GM06990 (cell line): ENCODE measurements at regions not wholly inside any gene's neighbourhood (a gene's known extent, or its start where the extent isn't known, plus 50 kb on each side); places are given as distances from the start of the nearest gene placed in this dataset.
"Not testable (repeated sequence)": the region's sequence is repeated elsewhere in the genome, so short reads cannot be mapped to it uniquely, and the experiment has no call there.

Source experiments
- DNase-seq: peaks from one replicate; pipeline ENCODE4 v3.0.0-alpha.2; 2011; ENCODE audit not compliant: insufficient read length; ENCODE audit errors: extremely low read depth
- H3K27me3 ChIP-seq: replicated peaks from 2 replicates; pipeline ENCODE4 v1.6.0; 2011; ENCODE audit warnings: low read length; ENCODE audit not compliant: control insufficient read depth, insufficient read depth
- H3K36me3 ChIP-seq: 2 replicates; pipeline ENCODE4 v1.5.1; 2011; ENCODE audit warnings: low read length; ENCODE audit not compliant: control insufficient read depth, insufficient read depth
- H3K4me3 ChIP-seq: replicated peaks from 2 replicates; pipeline ENCODE4 v1.5.1; 2011; ENCODE audit warnings: low read depth, mild to moderate bottlenecking, control low read depth, low read length
- CTCF ChIP-seq: IDR thresholded peaks from 2 replicates; pipeline ENCODE4 v1.5.1; 2011; ENCODE audit warnings: low read length, control low read depth, mild to moderate bottlenecking, inconsistent platforms; ENCODE audit not compliant: insufficient read depth, poor library complexity, severe bottlenecking

- DNase-seq: no peak
- H3K36me3 ChIP-seq: no peaks in the 10 kb centered on the region
- no peak overlapping the region for H3K4me3 ChIP-seq
- no peak for TF ChIP-seq CTCF
- no peaks in the 10 kb centered on the region; the same call in none of the 2 replicates for H3K27me3 ChIP-seq
Observed at GRCh38 chr21:32962268-32962667, 63.5 kb upstream of the OLIG2 start.

- TF ChIP-seq CTCF: no peak
- Histone ChIP-seq H3K27me3 (no peaks in the 10 kb centered on the region; the same call in 1 of the 2 replicates), H3K36me3 (no peaks in the 10 kb centered on the region), H3K4me3 (no peak overlapping the region)
- no peak for DNase-seq
Observed at GRCh38 chr21:32965129-32965680, 60.5 kb upstream of the OLIG2 start.

- Histone ChIP-seq H3K27me3 (no peaks in the 10 kb centered on the region; the same call in 1 of the 2 replicates), H3K36me3 (no peaks in the 10 kb centered on the region), H3K4me3 (no peak overlapping the region)
- no peak for TF ChIP-seq CTCF
- no peak for DNase-seq
Observed at GRCh38 chr21:32966120-32966519, 59.6 kb upstream of the OLIG2 start.

GRCh38 chr21:32968103-32968502 lies 57.6 kb upstream of the OLIG2 start:
- not testable (repeated sequence) for H3K36me3 ChIP-seq, H3K27me3 ChIP-seq, H3K4me3 ChIP-seq, DNase-seq

- no peak overlapping the region for H3K4me3 ChIP-seq
- H3K27me3 ChIP-seq: peaks cover 2% of the 10 kb centered on the region; the same call in 1 of the 2 replicates
- DNase-seq: no peak
- H3K36me3 ChIP-seq: no peaks in the 10 kb centered on the region
- no peak for TF ChIP-seq CTCF
Observed at GRCh38 chr21:32974653-32975052, 51.1 kb upstream of the OLIG2 start.

GRCh38 chr21:32975811-32976431 lies 49.8 kb upstream of the OLIG2 start:
- no peak for DNase-seq
- Histone ChIP-seq H3K4me3 (no peak overlapping the region), H3K36me3 (no peaks in the 10 kb centered on the region), H3K27me3 (peaks cover 2% of the 10 kb centered on the region; the same call in 1 of the 2 replicates)
- TF ChIP-seq CTCF: no peak
